CD14-positive monocyte (primary cell): ENCODE measurements at regions not wholly inside any gene's neighbourhood (a gene's known extent, or its start where the extent isn't known, plus 50 kb on each side); places are given as distances from the start of the nearest gene placed in this dataset.

Source experiments
- DNase-seq, 3 donors: peaks; one replicate each; pipeline ENCODE4 v3.0.0-alpha.2; 2011 to 2022
- H2AFZ ChIP-seq: 2 replicates; pipeline ENCODE4 v1.6.0; 2012; ENCODE audit warnings: mild to moderate bottlenecking, low read depth, low read length, inconsistent platforms; ENCODE audit not compliant: insufficient read depth, poor library complexity, severe bottlenecking
- H3K27ac ChIP-seq, 2 donors: 1 replicate in 1 of 2; 2 replicates in 1 of 2; pipeline ENCODE4 v1.5.1; 2012 to 2013; ENCODE audit warnings: low read length in 2 of 2, control low read depth in 1 of 2, inconsistent platforms in 1 of 2, low read depth in 1 of 2, mild to moderate bottlenecking in 1 of 2
- H3K27me3 ChIP-seq, 2 donors: one replicate each; pipeline versions ENCODE4 v1.6.0 to v1.6.1; 2011 to 2013; ENCODE audit warnings: low read length in 2 of 2; ENCODE audit not compliant: control insufficient read depth in 2 of 2, insufficient read depth in 2 of 2
- H3K36me3 ChIP-seq, 2 donors: replicated peaks in 1 of 2; 1 replicate in 1 of 2; 2 replicates in 1 of 2; pipeline versions ENCODE4 v1.5.1 to v1.6.1; 2012 to 2013; ENCODE audit warnings: low read length in 2 of 2, control low read depth in 1 of 2, inconsistent platforms in 1 of 2, mild to moderate bottlenecking in 1 of 2; ENCODE audit not compliant: insufficient read depth in 2 of 2, control insufficient read depth in 1 of 2
- H3K4me1 ChIP-seq, 2 donors: 1 replicate in 1 of 2; 2 replicates in 1 of 2; pipeline versions ENCODE4 v1.5.1 to v1.6.1; 2012 to 2013; ENCODE audit warnings: low read length in 2 of 2, control low read depth in 1 of 2, inconsistent platforms in 1 of 2, mild to moderate bottlenecking in 1 of 2, moderate library complexity in 1 of 2; ENCODE audit not compliant: insufficient read depth in 2 of 2, control insufficient read depth in 1 of 2
- H3K4me2 ChIP-seq: replicated peaks from 2 replicates; pipeline ENCODE3; 2012; ENCODE audit warnings: low read length, moderate library complexity, mild to moderate bottlenecking; ENCODE audit not compliant: poor library complexity, severe bottlenecking; ENCODE audit errors: extremely low read depth
- H3K4me3 ChIP-seq, 3 experiments: fragments of 200-600 bp in 1 of 3; sonication (generic) in 1 of 3; replicated peaks in 1 of 3; 1 replicate in 2 of 3; 2 replicates in 1 of 3; pipeline ENCODE4 v1.5.1; 2011 to 2013; ENCODE audit warnings: low read length in 3 of 3, mild to moderate bottlenecking in 3 of 3, control low read depth in 2 of 3, low read depth in 2 of 3, inconsistent platforms in 1 of 3, moderate library complexity in 1 of 3
- H3K79me2 ChIP-seq: 2 replicates; pipeline ENCODE4 v1.6.0; 2012; ENCODE audit warnings: mild to moderate bottlenecking, control low read depth, inconsistent platforms, low read length, moderate library complexity; ENCODE audit not compliant: insufficient read depth
- H3K9ac ChIP-seq: 2 replicates; pipeline ENCODE4 v1.6.0; 2017; ENCODE audit warnings: low read length, mild to moderate bottlenecking; ENCODE audit not compliant: insufficient read depth, poor library complexity, severe bottlenecking
- H3K9me3 ChIP-seq, 2 donors: replicated peaks in 1 of 2; 1 replicate in 1 of 2; 2 replicates in 1 of 2; pipeline versions ENCODE4 v1.5.1 to v1.6.1; 2012 to 2013; ENCODE audit warnings: low read length in 2 of 2, control low read depth in 1 of 2; ENCODE audit not compliant: control insufficient read depth in 1 of 2, insufficient read depth in 1 of 2
- H4K20me1 ChIP-seq: 2 replicates; pipeline ENCODE4 v1.6.0; 2012; ENCODE audit warnings: mild to moderate bottlenecking, low read length, control low read depth, moderate library complexity; ENCODE audit not compliant: insufficient read depth
- H3K27ac Mint-ChIP-seq, 7 donors: one replicate each; pipeline ENCODE4 v1.8.0; 2020; ENCODE audit warnings: mild to moderate bottlenecking in 7 of 7, mixed read lengths in 7 of 7, moderate library complexity in 6 of 7, inconsistent platforms in 2 of 7
- H3K27me3 Mint-ChIP-seq, 3 donors: one replicate each; pipeline ENCODE4 v1.8.0; 2021 to 2022; ENCODE audit warnings: low read depth in 3 of 3, mild to moderate bottlenecking in 3 of 3, mixed read lengths in 3 of 3, moderate library complexity in 3 of 3, inconsistent platforms in 1 of 3
- H3K36me3 Mint-ChIP-seq, 2 donors: one replicate each; pipeline ENCODE4 v1.8.0; 2020; ENCODE audit warnings: mixed read lengths in 2 of 2, inconsistent platforms in 1 of 2, mild to moderate bottlenecking in 1 of 2
- H3K4me1 Mint-ChIP-seq: one replicate; pipeline ENCODE4 v1.8.0; 2020; ENCODE audit warnings: mild to moderate bottlenecking, mixed read lengths
- H3K4me3 Mint-ChIP-seq, 2 donors: one replicate each; pipeline ENCODE4 v1.8.0; 2020; ENCODE audit warnings: mild to moderate bottlenecking in 2 of 2, mixed read lengths in 2 of 2, moderate library complexity in 1 of 2
- H3K9me3 Mint-ChIP-seq, 7 donors: one replicate each; pipeline ENCODE4 v1.8.0; 2020 to 2022; ENCODE audit warnings: mixed read lengths in 7 of 7, mild to moderate bottlenecking in 6 of 7, moderate library complexity in 6 of 7, inconsistent platforms in 2 of 7
- WGBS: methylation state at CpG from one replicate; pipeline ENCODE4 v1.1.5; 2013; ENCODE audit warnings: missing lambda C conversion rate; ENCODE audit not compliant: insufficient coverage; 5-methylcytosine and 5-hydroxymethylcytosine counted together
- intact Hi-C, 2 donors: fragments of 100-400 bp; cut with micrococcal nuclease; formaldehyde crosslinking; loops; one replicate each; pipeline versions ENCODE4 v1.15.0 to v1.15.1; 2023
- TF ChIP-seq, protein P1 (sequence below): fragments of 200-600 bp; IDR thresholded peaks from one replicate; pipeline ENCODE4 v1.8.0; 2022; ENCODE audit warnings: antibody characterized with exemption, mild to moderate bottlenecking

- Histone ChIP-seq H3K4me1 (no peaks in the 10 kb centered on the region), H3K27me3 (no peaks in the 10 kb centered on the region), H3K9me3 (peaks cover 19 to 27% of the 10 kb centered on the region in 2 donors), H4K20me1 (no peaks in the 10 kb centered on the region), H3K9ac (no peak overlapping the region), H3K36me3 (no peaks in the 10 kb centered on the region), H3K4me3 (no peak overlapping the region), H3K79me2 (no peaks in the 10 kb centered on the region), H2AFZ (no peak overlapping the region), H3K4me2 (no peak overlapping the region), H3K27ac (no peak overlapping the region)
- no peak for DNase-seq
- peaks cover 6 to 24% (median 11%) of the 10 kb centered on the region in 7 donors for H3K9me3 Mint-ChIP-seq
- H3K27me3 Mint-ChIP-seq, result peaks cover 0 to 1% (median 0%) of the 10 kb centered on the region in 3 donors
- H3K4me3 Mint-ChIP-seq, result no peak overlapping the region
- TF ChIP-seq, protein P1, sequence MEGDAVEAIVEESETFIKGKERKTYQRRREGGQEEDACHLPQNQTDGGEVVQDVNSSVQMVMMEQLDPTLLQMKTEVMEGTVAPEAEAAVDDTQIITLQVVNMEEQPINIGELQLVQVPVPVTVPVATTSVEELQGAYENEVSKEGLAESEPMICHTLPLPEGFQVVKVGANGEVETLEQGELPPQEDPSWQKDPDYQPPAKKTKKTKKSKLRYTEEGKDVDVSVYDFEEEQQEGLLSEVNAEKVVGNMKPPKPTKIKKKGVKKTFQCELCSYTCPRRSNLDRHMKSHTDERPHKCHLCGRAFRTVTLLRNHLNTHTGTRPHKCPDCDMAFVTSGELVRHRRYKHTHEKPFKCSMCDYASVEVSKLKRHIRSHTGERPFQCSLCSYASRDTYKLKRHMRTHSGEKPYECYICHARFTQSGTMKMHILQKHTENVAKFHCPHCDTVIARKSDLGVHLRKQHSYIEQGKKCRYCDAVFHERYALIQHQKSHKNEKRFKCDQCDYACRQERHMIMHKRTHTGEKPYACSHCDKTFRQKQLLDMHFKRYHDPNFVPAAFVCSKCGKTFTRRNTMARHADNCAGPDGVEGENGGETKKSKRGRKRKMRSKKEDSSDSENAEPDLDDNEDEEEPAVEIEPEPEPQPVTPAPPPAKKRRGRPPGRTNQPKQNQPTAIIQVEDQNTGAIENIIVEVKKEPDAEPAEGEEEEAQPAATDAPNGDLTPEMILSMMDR, result no peak
- WGBS, result 85% methylated on average over 13 of the region's 14 CpGs
- no peak overlapping the region for H3K27ac Mint-ChIP-seq
- no peaks in the 10 kb centered on the region for H3K4me1 Mint-ChIP-seq
- intact Hi-C loops, result no loop called here
- no peaks in the 10 kb centered on the region for H3K36me3 Mint-ChIP-seq
Measured at GRCh38 chr13:61765940-61766666, 350.5 kb upstream of the PCDH20 start.

- no peak overlapping the region for H3K4me3 ChIP-seq
- no peak overlapping the region for H3K4me3 Mint-ChIP-seq
- no peak overlapping the region for H3K27ac Mint-ChIP-seq
Measured at GRCh38 chr13:61765181-61765742, 349.6 kb upstream of the PCDH20 start.

More at GRCh38 chr13:61765181-61765742, 349.6 kb upstream of the PCDH20 start:
- Histone ChIP-seq H3K9ac (no peak overlapping the region), H3K27me3 (no peaks in the 10 kb centered on the region), H3K79me2 (no peaks in the 10 kb centered on the region), H4K20me1 (no peaks in the 10 kb centered on the region), H3K27ac (no peak overlapping the region), H3K4me2 (no peak overlapping the region), H3K4me1 (no peaks in the 10 kb centered on the region), H2AFZ (no peak overlapping the region), H3K36me3 (no peaks in the 10 kb centered on the region), H3K9me3 (peaks cover 19 to 27% of the 10 kb centered on the region in 2 donors)
- no peaks in the 10 kb centered on the region for H3K36me3 Mint-ChIP-seq
- WGBS, result 94% methylated on average over 16 of the region's 16 CpGs
- H3K27me3 Mint-ChIP-seq, result peaks cover 0 to 1% (median 0%) of the 10 kb centered on the region in 3 donors
- intact Hi-C loops, result no loop called here
- no peak for DNase-seq
- TF ChIP-seq, protein P1, result no peak
- H3K4me1 Mint-ChIP-seq, result no peaks in the 10 kb centered on the region
- H3K9me3 Mint-ChIP-seq, result peaks cover 6 to 24% (median 11%) of the 10 kb centered on the region in 7 donors
